ENCODE measurements at regions not wholly inside any gene's neighbourhood (a gene's known extent, or its start where the extent isn't known, plus 50 kb on each side); places are given as distances from the start of the nearest gene placed in this dataset.
"Not testable (repeated sequence)": the region's sequence is repeated elsewhere in the genome, so short reads cannot be mapped to it uniquely, and the experiment has no call there.

DNA sequence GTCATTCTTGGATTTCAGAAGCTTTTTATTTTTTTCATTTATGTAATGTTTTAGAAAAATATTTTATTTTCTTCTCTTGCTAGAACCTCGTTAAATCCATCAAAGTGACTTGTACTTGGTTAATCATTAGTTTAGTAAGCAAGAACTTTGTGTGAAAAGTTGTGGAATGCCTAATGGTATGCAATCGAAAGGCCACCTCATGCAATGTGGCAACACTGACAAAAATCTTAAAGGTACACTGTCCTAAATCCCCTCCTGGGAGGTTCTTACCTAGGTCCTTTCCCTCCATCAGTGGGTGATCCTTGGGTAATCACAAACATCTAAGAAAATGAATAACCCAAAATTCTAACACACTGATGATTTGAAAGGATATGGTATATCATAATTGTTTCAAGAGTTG is 304.2 kb downstream of the DNAH5 start:
- DNase-seq (ENCODE audit: low spot score), result no peak

DNA sequence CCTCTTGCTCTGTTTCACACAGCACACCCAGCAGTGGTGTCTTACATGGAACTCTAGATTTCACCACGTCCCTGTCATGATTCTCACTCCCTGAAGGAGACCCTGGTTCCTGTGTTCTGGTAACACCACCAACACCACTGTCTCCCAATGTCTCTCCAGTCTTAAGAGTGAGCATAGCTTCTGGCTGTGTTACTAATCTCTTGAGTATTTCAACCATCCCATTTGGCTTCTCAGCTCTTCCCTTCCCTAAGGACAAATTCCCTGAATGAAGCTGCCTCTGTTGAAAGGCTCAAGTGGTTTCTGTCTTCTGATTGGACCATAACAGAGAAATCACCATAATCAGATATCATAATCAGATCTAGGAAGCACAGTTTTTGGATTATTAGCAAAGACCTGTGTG is 311.8 kb downstream of the DNAH5 start:
- no peak for DNase-seq (ENCODE audit: low spot score)

DNA sequence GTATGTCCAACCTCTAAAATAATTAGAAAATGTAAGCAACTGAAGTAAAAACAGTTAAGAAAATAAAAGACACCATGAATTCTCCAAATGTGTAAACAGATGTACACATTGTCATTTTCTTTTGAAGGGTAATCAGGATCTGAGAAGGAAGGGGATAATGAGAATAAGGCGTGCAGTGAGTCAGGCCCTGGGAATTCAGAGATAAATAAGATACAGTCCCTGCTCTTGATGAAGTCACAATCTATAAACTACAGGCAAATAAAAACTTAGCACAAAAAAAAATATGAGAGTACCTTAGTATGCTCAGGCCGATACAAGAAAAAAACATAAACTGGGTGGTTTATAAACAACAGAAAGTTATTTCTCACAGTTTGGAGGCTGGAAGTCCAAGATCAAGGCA is 315.3 kb downstream of the DNAH5 start:
- no peak for DNase-seq (ENCODE audit: low spot score)

DNA sequence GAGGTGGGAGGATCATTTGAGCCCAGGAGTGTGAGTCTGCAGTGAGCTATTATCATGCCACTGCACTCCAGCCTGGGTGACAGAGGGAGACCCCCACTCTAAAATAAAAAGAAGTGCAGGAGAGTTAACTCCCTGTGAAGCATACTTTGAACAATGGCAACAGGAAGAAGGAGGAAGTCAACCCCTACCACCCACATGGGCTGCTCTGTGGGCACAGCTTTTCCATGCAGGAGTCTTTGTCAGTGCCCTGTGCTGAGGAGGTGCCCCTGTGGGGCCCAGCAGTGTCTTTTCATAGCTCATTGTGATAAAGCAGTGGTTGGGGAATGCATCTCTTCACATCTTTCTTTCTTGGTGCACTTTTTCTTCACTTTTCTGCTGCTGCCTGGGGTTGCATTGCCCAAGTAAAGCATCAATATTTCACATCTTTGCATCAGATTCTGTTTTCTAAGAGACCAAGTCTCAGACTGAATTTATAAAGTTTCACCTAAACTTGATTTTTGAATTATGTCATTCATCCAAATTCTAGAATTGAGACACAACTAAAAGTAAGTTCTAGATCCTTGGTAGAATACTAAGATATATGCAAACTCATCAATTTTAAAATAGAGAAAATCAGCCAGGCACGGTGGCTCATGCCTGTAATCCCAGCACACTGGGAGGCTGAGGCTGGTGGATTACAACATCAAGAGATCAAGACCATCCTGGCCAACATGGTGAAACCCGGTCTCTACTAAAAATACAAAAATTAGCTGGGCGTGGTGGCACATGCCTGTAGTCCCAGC is 316.6 kb downstream of the DNAH5 start:
- DNase-seq (ENCODE audit: low spot score), result no peak

DNA sequence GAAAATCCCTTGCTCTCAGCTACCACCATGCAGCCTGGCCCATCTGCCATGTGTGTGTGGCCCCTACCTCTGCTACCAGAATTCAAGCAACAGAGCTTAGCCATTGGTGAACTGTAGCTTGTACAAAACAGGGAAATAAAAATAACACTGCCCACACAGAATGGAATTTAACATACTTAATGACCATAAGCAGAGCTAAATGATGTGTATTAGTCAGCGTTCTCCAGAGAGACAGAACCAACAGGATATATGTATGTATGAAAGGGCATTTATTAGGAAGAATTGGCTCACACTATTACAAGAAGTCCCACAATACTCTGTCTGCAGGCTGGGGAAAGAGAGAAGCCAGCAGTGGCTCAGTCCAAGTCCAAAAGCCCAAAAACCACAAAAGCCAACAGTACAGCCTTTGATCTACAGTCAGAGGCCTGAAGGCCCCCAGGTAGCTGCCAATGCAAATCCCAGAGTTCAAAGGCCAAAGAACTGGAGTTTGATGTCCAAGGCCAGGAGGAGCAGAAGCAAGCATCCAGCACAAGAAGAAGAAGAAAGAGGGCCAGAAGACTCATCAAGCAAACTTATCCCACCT is 318.8 kb downstream of the DNAH5 start:
- DNase-seq (ENCODE audit: low spot score), result no peak

DNA sequence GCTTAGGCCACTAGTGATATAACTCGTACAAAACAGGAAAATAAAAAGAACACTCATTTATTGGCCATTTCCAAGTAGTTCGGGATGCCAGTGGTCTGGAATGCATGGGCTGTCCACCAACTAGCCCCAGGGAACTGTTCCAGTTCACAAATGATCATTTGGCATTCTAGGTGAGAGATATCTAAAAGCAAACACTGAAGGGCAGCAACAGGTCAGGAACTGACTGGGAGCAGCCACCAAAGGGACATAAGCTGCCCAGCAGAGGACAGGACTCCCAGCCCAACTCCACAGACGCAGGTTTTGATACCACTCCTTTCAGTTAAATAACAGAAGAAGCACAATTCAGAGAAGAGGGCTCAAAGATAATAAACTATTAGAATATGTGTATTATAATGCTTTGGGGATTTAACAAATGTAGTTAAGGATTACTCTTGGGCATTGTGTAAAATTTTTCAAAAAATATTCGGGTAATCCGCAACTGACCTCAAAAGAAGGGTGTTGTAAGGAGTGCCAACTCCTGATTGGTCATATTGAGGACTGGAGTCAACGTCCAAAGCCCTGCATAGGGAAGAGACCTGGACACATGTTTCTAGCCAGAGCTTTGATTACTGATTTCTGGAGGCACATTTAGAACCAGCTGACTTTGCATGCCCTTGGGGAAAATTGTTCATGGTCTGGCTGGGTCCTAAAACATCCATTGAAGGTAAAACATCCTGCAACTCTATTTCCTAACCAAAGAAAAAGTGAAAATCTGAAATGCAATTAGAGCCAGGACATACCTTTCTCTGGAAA is 320.0 kb downstream of the DNAH5 start:
- DNase-seq (ENCODE audit: low spot score), result no peak

DNA sequence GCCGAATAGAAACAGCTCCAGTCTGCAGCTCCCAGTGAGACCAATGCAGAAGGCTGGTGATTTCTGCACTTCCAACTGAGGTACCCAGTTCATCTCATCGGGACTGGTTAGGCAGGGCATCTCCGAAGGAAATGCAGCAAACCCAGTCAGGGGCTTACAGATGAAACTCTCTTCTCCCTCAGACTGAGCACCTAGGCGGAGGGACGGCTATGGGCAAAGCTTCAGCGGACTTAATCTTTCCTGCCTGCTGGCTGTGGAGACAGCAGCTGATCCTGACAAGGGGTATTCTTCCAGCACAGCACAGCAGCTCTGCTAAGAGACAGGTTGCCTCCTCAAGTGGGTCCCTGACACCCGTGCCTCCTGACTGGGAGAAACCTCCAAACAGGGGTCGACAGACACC is 330.9 kb downstream of the DNAH5 start:
- no peak for DNase-seq (ENCODE audit: low spot score)

DNA sequence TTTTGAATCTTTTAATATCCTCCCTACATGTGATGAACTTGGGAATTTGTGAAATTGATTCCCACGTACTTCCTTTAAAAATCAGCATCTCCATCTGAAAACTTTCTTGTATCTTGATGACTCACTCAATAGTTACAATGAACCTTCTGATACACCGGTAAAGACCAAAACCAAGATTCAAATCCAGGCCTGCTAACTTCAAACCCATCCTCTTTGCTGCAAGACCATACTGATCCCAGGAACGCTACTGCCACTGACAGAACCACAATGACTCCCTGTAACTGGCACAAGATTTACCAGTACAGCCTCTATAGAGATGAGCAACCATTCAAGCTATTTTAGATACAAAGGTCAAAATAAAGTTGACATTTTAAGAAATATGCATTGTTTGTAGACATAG is 332.9 kb downstream of the DNAH5 start:
- no peak for DNase-seq (ENCODE audit: low spot score)

DNA sequence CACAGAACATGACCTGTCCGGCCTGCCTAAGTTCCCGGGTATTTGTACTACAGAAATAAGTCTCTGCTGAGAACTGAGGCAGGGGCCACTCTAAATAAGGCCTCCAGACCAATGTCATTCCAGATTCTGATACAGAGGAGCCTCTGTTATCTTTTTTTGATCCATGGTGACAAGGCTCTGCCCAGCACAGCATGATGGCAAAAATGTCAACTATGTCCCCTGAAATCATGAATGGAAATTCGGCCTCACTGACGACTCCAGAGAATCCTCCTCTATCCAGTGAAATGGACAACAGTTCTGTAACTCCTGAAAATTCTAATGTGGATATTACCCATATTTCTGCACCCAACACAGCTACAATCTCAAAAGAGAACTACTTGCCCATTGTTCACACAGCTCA is 335.0 kb downstream of the DNAH5 start:
- DNase-seq (ENCODE audit: low spot score), result no peak

DNA sequence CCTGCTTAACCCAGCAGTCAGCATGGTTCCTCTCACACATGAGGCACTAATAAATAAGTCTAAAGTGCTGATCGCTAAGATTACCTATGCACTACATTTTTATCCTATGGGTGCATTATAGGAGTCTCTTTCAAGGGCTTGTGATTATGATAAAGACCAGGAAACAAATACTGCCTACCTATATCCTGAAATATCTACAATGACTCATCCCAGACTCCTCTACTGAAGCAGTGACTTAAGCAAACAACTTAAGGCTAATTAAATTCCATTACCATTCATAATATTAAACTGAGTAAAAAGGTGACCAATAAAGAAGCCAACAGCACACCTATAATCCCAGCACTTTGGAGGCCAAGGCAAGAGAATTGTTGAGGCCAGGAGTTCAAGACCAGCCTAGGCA is 338.4 kb downstream of the DNAH5 start:
- DNase-seq (ENCODE audit: low spot score), result no peak

DNA sequence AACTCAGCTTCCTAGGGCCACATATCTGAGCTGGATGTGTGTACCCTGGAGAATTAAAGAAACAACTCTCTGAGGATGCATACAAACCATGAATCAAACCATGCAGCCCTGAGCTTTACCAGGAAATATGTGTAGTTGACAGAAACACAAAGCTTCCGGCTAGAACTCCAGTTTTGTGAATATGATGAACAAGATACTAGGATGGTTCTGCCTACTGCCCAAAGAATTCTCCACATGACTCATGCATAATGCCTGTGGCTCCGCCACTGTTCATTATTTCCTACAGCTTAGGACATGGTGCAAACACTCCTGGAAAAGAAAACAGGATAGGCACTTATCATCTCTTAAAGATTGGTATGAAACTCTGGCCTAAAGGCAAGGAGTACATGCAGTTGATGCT is 343.4 kb downstream of the DNAH5 start:
- no peak for DNase-seq (ENCODE audit: low spot score)

DNA sequence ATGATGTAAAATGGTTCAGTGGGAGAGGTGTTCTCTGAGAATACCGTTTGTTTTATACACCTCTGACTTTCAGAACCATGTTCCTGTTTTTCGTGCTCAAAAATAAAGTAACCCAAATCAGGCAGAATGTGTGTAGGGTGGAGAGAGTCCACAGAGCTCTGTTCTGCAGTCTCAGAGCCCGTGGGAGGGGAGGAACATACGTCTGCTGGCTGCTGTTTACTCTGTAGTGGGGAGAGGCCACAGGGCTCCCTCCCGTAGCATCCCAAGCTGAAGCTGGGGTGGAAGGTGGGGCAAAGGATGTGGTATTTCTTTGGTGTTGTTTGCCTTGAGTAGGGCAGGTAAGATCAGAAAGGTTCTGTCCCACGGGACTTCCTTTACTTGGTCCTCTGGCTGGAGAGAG is 348.5 kb downstream of the DNAH5 start:
- no peak for DNase-seq (ENCODE audit: low spot score)

DNA sequence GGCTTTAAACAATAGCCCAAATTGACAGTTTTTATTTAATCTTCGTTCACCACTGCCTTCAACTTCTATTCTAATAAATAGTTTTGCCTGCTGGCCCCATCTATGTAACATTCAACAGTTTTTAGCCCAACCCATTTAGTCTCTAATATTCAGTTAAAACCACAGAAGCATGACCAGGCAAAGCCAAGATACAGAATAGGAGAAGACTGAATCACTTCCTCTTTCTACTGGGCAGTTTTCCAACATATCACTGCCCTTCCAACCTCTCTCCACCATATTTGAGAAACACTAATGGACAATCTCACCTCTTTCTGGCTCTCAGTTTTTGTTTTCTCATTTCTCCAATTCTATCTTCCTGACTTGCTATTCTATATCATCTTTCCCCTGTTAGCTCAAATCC is 352.9 kb downstream of the DNAH5 start:
- no peak for DNase-seq (ENCODE audit: low spot score)

DNA sequence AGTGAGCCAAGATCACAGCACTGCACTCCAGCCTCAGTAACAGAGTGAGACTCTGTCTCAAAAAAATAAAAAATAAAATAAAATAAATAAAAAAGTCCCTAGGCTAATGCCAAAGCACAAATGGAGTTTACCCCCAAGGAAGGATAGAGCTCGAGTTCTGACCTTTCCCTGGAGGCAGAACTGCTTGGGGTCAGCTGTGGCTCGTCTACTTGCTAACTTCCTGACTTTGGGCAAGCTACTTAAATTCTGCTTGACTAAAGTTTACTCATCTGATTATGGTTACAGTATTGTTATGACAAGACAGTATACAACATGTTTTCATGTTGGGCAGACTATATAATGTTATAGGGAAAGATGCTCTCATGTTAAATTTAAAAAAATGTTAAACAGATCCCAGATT is 359.2 kb downstream of the DNAH5 start:
- no peak for DNase-seq (ENCODE audit: low spot score)

DNA sequence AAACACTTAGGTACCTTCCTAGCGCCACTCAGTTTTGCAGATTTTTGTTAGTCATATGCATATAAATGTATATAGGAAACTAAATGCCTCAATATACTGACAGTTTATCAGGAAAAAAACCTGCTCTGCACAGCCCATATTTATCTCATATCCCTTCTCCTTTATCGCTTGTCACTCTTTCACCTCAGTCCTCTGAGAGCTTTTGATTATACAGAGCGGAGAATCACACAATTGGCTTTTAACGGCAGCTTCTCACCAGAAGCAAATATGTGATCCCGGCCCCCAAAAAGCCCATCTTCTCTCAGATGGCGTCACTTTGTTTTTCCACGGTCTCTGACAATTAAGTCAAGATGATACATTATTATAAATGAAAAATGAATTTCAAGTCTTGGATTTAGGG is 362.6 kb downstream of the DNAH5 start:
- no peak for DNase-seq (ENCODE audit: low spot score)

DNA sequence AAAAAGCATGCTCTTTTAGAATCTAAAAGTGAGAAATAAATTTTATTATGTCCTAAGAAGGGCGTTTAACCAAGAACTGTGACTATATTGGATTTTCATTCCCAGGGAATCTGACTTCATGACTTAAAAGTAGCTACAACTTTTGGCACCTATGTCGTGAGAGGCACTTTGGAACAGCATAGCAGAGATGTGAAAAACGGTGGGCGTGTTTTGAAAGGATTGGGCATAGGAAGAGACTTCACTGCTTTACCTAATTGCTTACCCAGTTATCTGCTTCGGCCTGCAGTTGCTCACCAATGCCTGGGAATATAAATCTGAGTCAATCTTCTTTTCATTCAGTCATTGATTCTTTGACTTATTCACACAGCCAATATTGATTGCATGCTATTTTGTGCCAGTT is 363.4 kb downstream of the DNAH5 start:
- DNase-seq (ENCODE audit: low spot score), result no peak

DNA sequence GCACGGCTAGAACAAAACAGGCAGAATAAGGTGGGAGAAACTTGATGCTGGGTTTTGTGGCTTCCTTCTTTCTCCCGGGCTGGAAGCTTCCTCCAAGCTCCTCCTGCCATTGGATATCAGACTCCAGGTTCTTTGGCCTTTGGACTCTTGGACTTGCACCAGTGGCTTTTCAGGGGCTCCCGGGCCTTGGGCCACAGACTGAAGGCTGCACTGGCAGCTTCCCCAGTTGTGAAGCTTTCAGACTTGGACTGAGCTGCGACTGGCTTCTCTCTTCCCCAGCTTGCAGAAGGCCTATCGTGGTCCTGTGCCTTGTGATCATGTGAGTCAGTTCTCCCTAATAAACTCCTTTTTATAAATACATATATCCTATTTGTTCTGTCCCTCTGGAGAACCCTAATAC is 364.4 kb downstream of the DNAH5 start:
- DNase-seq (ENCODE audit: low spot score), result no peak

DNA sequence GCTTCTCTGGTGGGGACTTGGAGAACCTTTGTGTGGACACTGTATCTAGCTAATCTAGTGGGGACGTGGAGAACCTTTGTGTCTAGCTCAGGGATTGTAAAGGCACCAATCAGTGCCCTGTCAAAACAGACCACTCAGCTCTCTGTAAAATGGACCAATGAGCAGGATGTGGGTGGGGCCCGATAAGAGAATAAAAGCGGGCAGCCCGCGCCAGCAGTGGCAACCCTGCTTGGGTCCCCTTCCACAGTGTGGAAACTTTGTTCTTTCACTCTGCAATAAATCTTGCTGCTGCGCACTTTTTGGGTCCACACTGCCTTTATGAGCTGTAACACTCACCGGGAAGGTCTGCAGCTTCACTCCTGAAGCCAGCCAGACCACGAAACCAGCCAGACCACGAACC is 365.4 kb downstream of the DNAH5 start:
- DNase-seq (ENCODE audit: low spot score), result not testable (repeated sequence)

DNA sequence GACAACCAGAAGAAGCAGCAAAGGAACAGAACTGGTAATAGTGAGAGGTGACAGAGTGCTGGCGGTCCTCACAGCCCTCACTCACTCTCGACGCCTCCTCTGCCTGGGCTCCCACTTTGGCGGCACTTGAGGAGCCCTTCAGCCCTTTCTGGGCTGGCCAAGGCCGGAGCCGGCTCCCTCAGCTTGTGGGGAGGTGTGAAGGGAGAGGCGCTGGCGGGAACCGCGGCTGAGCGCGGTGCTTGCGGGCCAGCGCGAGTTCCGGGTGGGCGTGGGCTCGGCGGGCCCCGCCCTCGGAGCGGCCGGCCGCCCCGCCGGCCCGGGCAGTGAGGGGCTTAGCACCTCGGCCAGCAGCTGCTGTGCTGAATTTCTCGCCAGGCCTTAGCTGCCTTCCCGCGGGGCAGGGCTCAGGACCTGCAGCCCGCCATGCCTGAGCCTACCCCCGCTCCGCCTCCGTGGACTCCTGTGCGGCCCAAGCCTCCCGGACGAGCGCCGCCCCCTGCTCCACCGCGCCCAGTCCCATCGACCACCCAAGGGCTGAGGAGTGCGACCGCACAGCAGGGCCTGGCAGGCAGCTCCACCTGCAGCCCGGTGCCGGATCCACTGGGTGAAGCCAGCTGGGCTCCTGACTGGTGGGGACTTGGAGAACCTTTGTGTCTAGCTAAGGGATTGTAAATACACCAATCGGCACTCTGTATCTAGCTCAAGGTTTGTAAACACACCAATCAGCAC is 366.0 kb downstream of the DNAH5 start:
- not testable (repeated sequence) for DNase-seq (ENCODE audit: low spot score)

DNA sequence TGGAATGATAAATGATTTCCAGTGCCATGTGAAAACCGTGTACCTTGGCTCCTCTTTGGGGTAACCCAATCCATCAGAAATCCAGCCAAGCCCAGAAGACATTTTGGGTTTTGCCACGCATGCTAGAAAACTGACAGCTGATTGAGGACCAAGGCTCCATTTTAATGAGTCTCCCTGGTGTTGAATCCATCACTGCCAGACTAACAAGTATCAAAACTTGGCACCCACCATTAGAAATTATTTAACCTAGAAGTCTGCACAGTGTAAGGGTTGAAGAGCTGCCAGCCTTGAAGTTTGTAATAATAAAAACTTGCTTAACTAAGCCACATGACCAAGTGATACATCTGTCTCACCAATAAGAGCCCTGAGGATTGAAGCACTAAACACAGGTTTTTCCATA is 369.9 kb downstream of the DNAH5 start:
- DNase-seq (ENCODE audit: low spot score), result no peak

DNA sequence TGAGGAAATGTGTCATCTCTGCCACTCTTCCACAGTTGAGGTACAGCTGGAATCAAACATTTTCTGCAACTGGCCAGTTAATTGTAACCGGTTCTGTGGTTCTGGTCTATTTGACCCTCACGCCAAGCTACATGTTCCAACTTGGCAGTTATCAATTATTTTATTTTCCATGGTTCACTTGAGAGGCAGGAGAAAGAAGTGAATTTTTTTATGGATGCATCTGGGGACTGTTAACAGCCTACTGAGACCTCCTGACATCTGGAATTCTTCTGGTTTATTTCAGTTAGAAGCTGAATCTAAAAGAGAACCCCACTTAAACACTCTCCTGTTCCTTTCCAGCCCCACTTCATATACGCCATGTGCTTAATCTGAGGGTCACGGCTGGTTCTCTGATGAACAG is 372.3 kb downstream of the DNAH5 start:
- no peak for DNase-seq (ENCODE audit: low spot score)

DNA sequence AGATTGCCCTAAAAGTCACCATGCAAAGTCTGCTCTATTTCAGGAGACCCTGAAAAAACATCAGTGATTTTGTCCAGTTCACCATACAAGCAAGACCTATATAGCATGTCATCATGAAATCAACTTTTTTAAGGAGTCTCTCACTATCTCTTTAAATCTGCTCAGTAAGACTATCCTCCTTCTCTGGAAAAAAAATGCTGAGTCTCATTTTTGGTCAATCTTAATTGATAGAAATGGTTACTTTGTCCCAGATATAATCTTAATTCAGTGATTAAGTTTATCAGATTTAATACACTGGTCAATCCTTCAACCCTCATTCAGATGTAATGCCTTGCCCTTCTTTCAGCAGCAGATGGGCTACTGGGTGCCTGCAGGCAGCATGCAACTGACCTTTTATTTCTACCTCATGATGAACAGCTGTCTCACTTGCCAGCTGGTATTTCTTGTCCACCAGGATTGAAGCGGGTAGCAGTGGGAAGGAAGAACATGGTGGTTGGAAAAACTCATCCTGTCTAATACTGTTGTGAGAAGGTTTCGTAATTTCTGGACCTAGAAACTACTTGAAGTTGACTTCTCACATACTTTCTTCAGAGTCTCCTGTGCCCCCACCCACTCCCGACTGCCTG is 375.3 kb downstream of the DNAH5 start:
- DNase-seq (ENCODE audit: low spot score), result no peak
